WTC11 (cell line): ENCODE measurements at regions not wholly inside any gene's neighbourhood (a gene's known extent, or its start where the extent isn't known, plus 50 kb on each side); places are given as distances from the start of the nearest gene placed in this dataset.
A peak's percentile ranks its signal among the peaks of the same experiment; 100 is the strongest.
"Not testable (repeated sequence)": the region's sequence is repeated elsewhere in the genome, so short reads cannot be mapped to it uniquely, and the experiment has no call there.

Experiments
- ATAC-seq: fragments of 200-7000 bp; cut with Tn5 transposase; 2 replicates; pipeline ENCODE4 v1.10.0; 2021; ENCODE audit warnings: mild to moderate bottlenecking, moderate library complexity
- CTCF ChIA-PET: fragments of 300-600 bp; sonication (Branson Sonifier 250); formaldehyde crosslinking; loops from one replicate; lab custom pipeline; 2021; ENCODE audit warnings: antibody characterized with exemption; lab: Charles Lee
- POLR2A ChIA-PET: fragments of 350-600 bp; sonication (Branson Sonifier 250); formaldehyde crosslinking; loops from one replicate; lab custom pipeline; 2021; ENCODE audit warnings: antibody characterized with exemption; lab: Charles Lee
- DNase-seq: peaks from one replicate; pipeline ENCODE4 v3.0.0; 2021; ENCODE audit warnings: low spot score
- H3K27ac Mint-ChIP-seq: 2 replicates; pipeline ENCODE4 v1.8.0; 2021; ENCODE audit warnings: mixed read lengths
- H3K27me3 Mint-ChIP-seq: 2 replicates; pipeline ENCODE4 v1.8.0; 2021; ENCODE audit warnings: low read depth, mild to moderate bottlenecking, moderate library complexity, mixed read lengths
- H3K36me3 Mint-ChIP-seq: 2 replicates; pipeline ENCODE4 v1.8.0; 2021; ENCODE audit warnings: mixed read lengths
- H3K4me1 Mint-ChIP-seq: 2 replicates; pipeline ENCODE4 v1.8.0; 2022; ENCODE audit warnings: mixed read lengths
- H3K4me3 Mint-ChIP-seq: 2 replicates; pipeline ENCODE4 v1.8.0; 2021; ENCODE audit warnings: mild to moderate bottlenecking, moderate library complexity, mixed read lengths
- H3K9me3 Mint-ChIP-seq: 2 replicates; pipeline ENCODE4 v1.8.0; 2021; ENCODE audit warnings: mixed read lengths
- CREB1 ChIP-seq: sonication (generic); formaldehyde crosslinking; IDR thresholded peaks from 2 replicates; pipeline ENCODE4 v1.8.0; 2023; ENCODE audit warnings: mild to moderate bottlenecking, missing genetic modification reagents
- FOXJ3 ChIP-seq: sonication (generic); formaldehyde crosslinking; IDR thresholded peaks from 2 replicates; pipeline ENCODE4 v1.9.0; 2021; ENCODE audit warnings: missing genetic modification reagents, mild to moderate bottlenecking, borderline replicate concordance
- FOXK1 ChIP-seq: sonication (generic); formaldehyde crosslinking; IDR thresholded peaks from 2 replicates; pipeline ENCODE4 v1.8.0; 2022; ENCODE audit warnings: mild to moderate bottlenecking, moderate library complexity, missing genetic modification reagents
- HMGA2 ChIP-seq: fragments of 250-450 bp; sonication (Bioruptor Pico); IDR thresholded peaks from 2 replicates; pipeline ENCODE4 v1.4.0; 2021; ENCODE audit warnings: mild to moderate bottlenecking, moderate library complexity
- NR2C2 ChIP-seq: sonication (generic); formaldehyde crosslinking; IDR thresholded peaks from 2 replicates; pipeline ENCODE4 v1.8.0; 2022; ENCODE audit warnings: mild to moderate bottlenecking, missing genetic modification reagents
- RELA ChIP-seq: sonication (generic); formaldehyde crosslinking; IDR thresholded peaks from 2 replicates; pipeline ENCODE4 v1.8.1; 2022; ENCODE audit warnings: missing genetic modification reagents, mild to moderate bottlenecking, borderline replicate concordance
- SMAD3 ChIP-seq: sonication (generic); formaldehyde crosslinking; IDR thresholded peaks from 2 replicates; pipeline ENCODE4 v1.8.0; 2022; ENCODE audit warnings: missing genetic modification reagents, mild to moderate bottlenecking, borderline replicate concordance
- TEAD1 ChIP-seq: sonication (generic); formaldehyde crosslinking; IDR thresholded peaks from 2 replicates; pipeline ENCODE4 v1.8.0; 2022; ENCODE audit warnings: mild to moderate bottlenecking, missing genetic modification reagents
- ZMAT4 ChIP-seq: fragments of 250-450 bp; sonication (Bioruptor Pico); IDR thresholded peaks from 2 replicates; pipeline ENCODE4 v1.9.0; 2021; ENCODE audit warnings: mild to moderate bottlenecking
- ZNF219 ChIP-seq: sonication (generic); formaldehyde crosslinking; IDR thresholded peaks from 2 replicates; pipeline ENCODE4 v1.8.0; 2023; ENCODE audit warnings: missing genetic modification reagents, mild to moderate bottlenecking, borderline replicate concordance
- ZNF281 ChIP-seq: sonication (generic); formaldehyde crosslinking; IDR thresholded peaks from 2 replicates; pipeline ENCODE4 v1.8.0; 2023; ENCODE audit warnings: mild to moderate bottlenecking, missing genetic modification reagents
- ZNF396 ChIP-seq: fragments of 250-450 bp; sonication (Bioruptor Pico); IDR thresholded peaks from 2 replicates; pipeline ENCODE4 v1.8.0; 2021; ENCODE audit warnings: mild to moderate bottlenecking, moderate library complexity, borderline replicate concordance
- TF ChIP-seq, protein P1 (sequence below): sonication (generic); formaldehyde crosslinking; IDR thresholded peaks from 2 replicates; pipeline ENCODE4 v1.8.1; 2023; ENCODE audit warnings: mild to moderate bottlenecking, missing genetic modification reagents, moderate library complexity
- TF ChIP-seq, protein P2 (sequence below): fragments of 250-450 bp; sonication (Bioruptor Pico); IDR thresholded peaks from 2 replicates; pipeline ENCODE4 v1.9.0; 2021; ENCODE audit warnings: moderate library complexity, mild to moderate bottlenecking, inconsistent platforms, borderline replicate concordance

DNA sequence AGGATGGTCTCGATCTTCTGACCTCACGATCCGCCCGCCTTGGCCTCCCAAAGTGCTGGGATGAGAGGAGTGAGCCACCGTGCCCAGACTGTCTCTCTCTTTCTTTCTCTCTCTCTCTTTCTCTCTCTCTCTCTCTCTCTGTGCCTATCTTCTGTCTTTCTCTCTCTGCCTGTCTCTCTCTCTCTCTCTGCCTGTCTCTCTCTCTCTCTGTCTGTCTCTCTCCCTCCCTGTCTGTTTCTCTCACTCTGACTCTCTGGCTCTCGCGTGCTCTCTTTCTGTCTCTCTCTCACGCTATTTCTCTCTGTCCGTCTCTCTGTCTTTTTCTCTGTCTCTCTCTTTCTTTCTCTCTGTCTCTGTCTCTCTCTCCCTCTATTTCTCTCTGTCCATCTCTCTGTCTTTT, 3911.2 kb upstream of the OR11H1 start:
- peaks cover 89% of the 10 kb centered on the region for H3K36me3 Mint-ChIP-seq
- no peaks in the 10 kb centered on the region for H3K4me1 Mint-ChIP-seq
- H3K9me3 Mint-ChIP-seq, result peaks cover 88% of the 10 kb centered on the region
- peaks cover 78% of the 10 kb centered on the region for H3K27me3 Mint-ChIP-seq
- H3K4me3 Mint-ChIP-seq, result no peak overlapping the region
- DNase-seq, result no peak
- POLR2A ChIA-PET, result no interaction called here
- TF ChIP-seq, protein P1, sequence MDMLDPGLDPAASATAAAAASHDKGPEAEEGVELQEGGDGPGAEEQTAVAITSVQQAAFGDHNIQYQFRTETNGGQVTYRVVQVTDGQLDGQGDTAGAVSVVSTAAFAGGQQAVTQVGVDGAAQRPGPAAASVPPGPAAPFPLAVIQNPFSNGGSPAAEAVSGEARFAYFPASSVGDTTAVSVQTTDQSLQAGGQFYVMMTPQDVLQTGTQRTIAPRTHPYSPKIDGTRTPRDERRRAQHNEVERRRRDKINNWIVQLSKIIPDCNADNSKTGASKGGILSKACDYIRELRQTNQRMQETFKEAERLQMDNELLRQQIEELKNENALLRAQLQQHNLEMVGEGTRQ (CRISPR knock-in tag), result no peak
- TF ChIP-seq, protein P2, sequence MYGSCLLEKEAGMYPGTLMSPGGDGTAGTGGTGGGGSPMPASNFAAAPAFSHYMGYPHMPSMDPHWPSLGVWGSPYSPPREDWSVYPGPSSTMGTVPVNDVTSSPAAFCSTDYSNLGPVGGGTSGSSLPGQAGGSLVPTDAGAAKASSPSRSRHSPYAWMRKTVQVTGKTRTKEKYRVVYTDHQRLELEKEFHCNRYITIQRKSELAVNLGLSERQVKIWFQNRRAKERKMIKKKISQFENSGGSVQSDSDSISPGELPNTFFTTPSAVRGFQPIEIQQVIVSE (CRISPR knock-in tag), result no peak
- TF ChIP-seq FOXJ3 (CRISPR knock-in tag), result no peak
- CTCF ChIA-PET, result no interaction called here
- no peak for ATAC-seq
- no peak overlapping the region for H3K27ac Mint-ChIP-seq

DNA sequence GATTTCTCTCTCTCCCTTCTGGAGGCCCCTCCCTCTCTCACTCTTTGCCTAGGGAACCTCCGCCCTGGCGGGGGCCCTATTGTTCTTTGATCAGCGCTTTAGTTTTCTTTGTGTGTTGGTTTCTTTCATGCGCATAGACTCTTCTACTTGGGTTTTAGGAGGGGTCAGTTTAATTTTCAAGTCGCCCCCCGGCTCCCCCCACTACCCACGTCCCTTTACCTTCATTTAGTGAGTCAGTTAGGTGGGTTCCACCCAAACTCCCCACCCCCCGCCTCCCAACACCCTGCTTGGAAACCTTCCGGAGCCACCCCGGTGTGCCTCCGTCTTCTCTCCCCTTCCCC, 3909.7 kb upstream of the OR11H1 start:
- H3K4me1 Mint-ChIP-seq, H3K4me3 Mint-ChIP-seq, H3K27ac Mint-ChIP-seq, ATAC-seq, DNase-seq, CTCF ChIA-PET, POLR2A ChIA-PET: not testable (repeated sequence)
- H3K36me3 Mint-ChIP-seq, result peaks cover 89% of the 10 kb centered on the region
- H3K9me3 Mint-ChIP-seq, result peaks cover 86% of the 10 kb centered on the region
- peaks cover 72% of the 10 kb centered on the region for H3K27me3 Mint-ChIP-seq

DNA sequence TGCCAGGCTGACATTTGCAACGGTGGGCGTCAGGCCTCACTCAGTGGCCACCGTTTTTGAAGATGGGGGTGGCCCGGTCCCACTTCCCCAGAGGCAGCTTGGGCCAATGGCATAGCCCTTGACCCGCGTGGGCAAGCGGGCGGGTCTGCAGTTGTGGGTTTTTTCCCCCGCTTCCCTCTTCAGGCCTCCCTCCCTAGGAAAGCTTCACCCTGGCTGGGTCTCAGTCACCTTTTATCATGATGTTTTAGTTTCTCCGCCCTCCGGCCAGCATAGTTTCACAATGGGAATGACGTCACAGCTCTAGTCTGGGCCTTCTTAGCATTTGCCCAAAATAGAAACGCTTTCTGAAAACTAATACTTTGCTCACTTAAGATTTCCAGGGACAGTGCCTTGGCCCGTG, 3909.3 kb upstream of the OR11H1 start:
- DNase-seq, POLR2A ChIA-PET, H3K4me1 Mint-ChIP-seq, ATAC-seq, CTCF ChIA-PET, H3K27ac Mint-ChIP-seq, H3K4me3 Mint-ChIP-seq: not testable (repeated sequence)
- H3K9me3 Mint-ChIP-seq, result peaks cover 88% of the 10 kb centered on the region
- H3K27me3 Mint-ChIP-seq, result peaks cover 68% of the 10 kb centered on the region
- H3K36me3 Mint-ChIP-seq, result peaks cover 89% of the 10 kb centered on the region

- H3K4me3 Mint-ChIP-seq, H3K27ac Mint-ChIP-seq, H3K4me1 Mint-ChIP-seq, CTCF ChIA-PET, DNase-seq, ATAC-seq, POLR2A ChIA-PET: not testable (repeated sequence)
- peaks cover 65% of the 10 kb centered on the region for H3K27me3 Mint-ChIP-seq
- H3K36me3 Mint-ChIP-seq, result peaks cover 90% of the 10 kb centered on the region
- peaks cover 89% of the 10 kb centered on the region for H3K9me3 Mint-ChIP-seq
These were observed 3906.8 kb upstream of the OR11H1 start for GRCh38 chr22:11620921-11621762.

DNA sequence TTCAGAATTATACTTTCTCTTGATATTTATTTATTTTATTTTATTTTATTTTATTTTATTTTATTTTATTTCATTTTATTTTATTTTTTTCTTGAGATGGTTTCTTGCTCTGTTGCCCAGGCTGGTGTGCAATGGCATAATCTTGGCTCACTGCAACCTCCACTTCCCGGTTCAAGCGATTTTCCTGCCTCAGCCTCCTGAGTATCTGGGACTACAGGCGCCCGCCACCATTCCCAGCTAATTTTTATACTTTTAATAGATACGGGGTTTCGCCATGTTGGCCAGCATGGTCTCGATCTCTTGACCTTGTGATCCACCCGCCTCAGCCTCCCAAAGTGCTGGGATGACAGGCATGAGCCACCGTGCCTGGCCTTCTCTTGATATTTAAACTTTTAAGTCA, 3905.2 kb upstream of the OR11H1 start:
- peaks cover 78% of the 10 kb centered on the region for H3K9me3 Mint-ChIP-seq
- H3K27me3 Mint-ChIP-seq, result peaks cover 54% of the 10 kb centered on the region
- POLR2A ChIA-PET, CTCF ChIA-PET, ATAC-seq, H3K27ac Mint-ChIP-seq, DNase-seq, H3K4me1 Mint-ChIP-seq, H3K4me3 Mint-ChIP-seq: not testable (repeated sequence)
- peak; percentile 78 for TF ChIP-seq HMGA2 (CRISPR knock-in tag)
- peaks cover 89% of the 10 kb centered on the region for H3K36me3 Mint-ChIP-seq

DNA sequence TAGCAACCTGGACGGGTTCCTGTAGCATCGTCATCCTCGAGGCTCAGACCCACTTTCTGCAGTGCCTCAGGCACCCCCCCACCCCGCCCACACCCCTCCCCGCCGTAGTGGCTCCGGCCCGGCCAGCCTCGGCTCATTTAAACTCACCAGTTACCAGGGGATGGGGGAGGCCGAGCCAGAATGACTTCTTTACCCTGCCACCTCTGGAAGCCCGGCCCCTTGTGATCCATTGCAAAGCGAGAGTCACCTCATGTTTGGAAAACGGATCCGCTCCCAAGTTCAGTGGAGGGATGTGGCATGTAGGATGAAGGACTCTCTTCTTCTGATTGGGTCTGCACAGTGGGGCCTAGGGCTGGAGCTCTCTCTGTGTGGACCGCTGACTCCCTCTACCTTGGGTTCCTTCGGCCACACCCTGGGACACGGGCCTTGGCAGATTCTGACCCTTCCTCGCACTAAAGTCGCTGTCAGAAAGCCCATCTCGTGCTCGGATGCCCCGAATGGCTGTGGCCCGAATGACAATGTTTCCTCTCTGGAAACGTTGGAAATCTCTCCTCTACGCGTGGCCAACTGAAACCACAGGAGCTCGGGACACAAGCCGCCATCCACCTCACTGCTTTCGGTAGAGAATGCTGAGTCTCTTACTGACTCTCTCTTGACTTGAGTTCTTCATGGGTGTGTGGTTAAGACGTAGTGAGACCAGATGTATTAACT, 3902.1 kb upstream of the OR11H1 start:
- CTCF ChIA-PET, H3K4me1 Mint-ChIP-seq, H3K27ac Mint-ChIP-seq, H3K4me3 Mint-ChIP-seq, DNase-seq, ATAC-seq, POLR2A ChIA-PET: not testable (repeated sequence)
- Mint-ChIP-seq H3K9me3 (peaks cover 64% of the 10 kb centered on the region), H3K27me3 (peaks cover 38% of the 10 kb centered on the region), H3K36me3 (peaks cover 76% of the 10 kb centered on the region)

DNA sequence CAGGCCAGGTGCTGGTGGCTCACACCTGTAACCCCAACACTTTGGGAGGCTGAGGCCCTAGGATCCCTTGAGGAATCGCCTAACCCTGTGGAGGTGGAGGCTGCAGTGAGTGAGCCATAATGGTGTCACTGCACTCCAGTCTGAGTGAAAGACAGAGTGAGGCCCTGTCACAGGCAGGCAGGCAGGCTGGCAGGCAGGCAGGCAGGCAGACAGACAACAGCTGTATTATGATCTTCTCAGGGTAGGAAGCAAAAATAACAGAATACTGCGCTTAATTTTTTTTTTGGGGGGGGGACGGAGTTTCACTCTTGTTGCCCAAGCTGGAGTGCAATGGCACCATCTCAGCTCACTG, 3901.6 kb upstream of the OR11H1 start:
- Mint-ChIP-seq H3K36me3 (peaks cover 75% of the 10 kb centered on the region), H3K4me3 (no peak overlapping the region), H3K27me3 (peaks cover 37% of the 10 kb centered on the region), H3K9me3 (peaks cover 63% of the 10 kb centered on the region), H3K27ac (no peak overlapping the region), H3K4me1 (no peaks in the 10 kb centered on the region)
- CTCF ChIA-PET, result no interaction called here
- no peak for DNase-seq
- ATAC-seq, result no peak
- POLR2A ChIA-PET, result no interaction called here
- no peak for TF ChIP-seq NR2C2
- TF ChIP-seq FOXK1, result no peak
- no peak for TF ChIP-seq ZNF219 (CRISPR knock-in tag)
- no peak for TF ChIP-seq ZNF396 (CRISPR knock-in tag)
- TF ChIP-seq SMAD3 (CRISPR knock-in tag), result no peak
- TF ChIP-seq TEAD1, result no peak
- TF ChIP-seq RELA (CRISPR knock-in tag), result no peak
- TF ChIP-seq ZMAT4, result no peak
- no peak for TF ChIP-seq ZNF281 (CRISPR knock-in tag)
- TF ChIP-seq CREB1 (CRISPR knock-in tag), result no peak
